ENCODE measurements at regions not wholly inside any gene's neighbourhood (a gene's known extent, or its start where the extent isn't known, plus 50 kb on each side); places are given as distances from the start of the nearest gene placed in this dataset.

DNA sequence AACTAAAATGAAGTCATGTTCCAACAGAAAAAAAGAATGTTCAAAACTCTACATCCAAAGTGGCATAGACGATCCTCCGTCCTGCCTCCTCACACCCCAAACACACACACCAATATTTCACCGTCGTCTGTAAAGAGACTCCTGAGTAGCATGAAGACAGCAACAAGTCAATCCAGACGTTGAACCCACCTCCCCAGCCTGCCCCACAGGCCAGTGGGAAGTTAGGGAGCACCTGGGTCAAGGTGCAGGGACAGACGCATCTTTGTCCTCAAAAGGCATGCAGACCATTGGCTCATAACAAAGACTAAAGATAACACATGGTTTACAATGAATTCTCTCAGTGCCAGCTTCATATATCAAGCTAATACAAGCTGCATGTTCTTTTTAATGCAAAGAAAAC, 396.5 kb downstream of the TCERG1L start:
- Histone ChIP-seq H3K9me3 (ENCODE audit: low read depth) (no peaks in the 10 kb centered on the region), H3K27me3 (no peaks in the 10 kb centered on the region), H3K36me3 (no peaks in the 10 kb centered on the region), H3K27ac (no peak overlapping the region), H3K4me3 (no peak overlapping the region), H3K4me1 (ENCODE audit: low read depth) (no peaks in the 10 kb centered on the region)
- no peak for DNase-seq (ENCODE audit: low read depth in 1 of 2, low spot score in 1 of 2)
- TF ChIP-seq CTCF (IDR thresholded peaks at IDR 0.05; ENCODE audit: low read depth, low read length): no peak

DNA sequence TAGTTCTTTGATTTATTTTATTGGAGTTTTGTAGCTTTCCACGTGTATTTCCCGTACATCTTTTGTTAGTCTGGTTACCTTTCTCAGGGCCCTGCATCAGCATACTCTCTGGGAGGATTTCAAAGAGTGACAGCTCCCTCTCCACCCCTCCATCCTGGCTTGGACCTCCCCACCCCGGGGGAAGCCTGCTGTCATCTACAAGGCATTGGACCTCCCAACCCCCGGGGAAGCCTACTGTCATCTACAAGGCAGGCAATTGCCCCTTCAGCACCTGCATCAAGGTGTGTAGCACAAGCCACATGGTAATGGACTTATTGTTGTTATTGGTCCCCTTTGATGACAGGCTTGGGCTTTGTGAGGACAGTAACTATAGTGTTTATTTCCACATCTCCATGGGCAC, 390.1 kb downstream of the TCERG1L start:
- Histone ChIP-seq H3K9me3 (ENCODE audit: low read depth) (no peaks in the 10 kb centered on the region), H3K27ac (no peak overlapping the region), H3K4me1 (ENCODE audit: low read depth) (no peaks in the 10 kb centered on the region), H3K4me3 (no peak overlapping the region), H3K36me3 (no peaks in the 10 kb centered on the region), H3K27me3 (no peaks in the 10 kb centered on the region)
- no peak for TF ChIP-seq CTCF (IDR thresholded peaks at IDR 0.05; ENCODE audit: low read depth, low read length)
- DNase-seq (ENCODE audit: low read depth in 1 of 2, low spot score in 1 of 2): no peak

DNA sequence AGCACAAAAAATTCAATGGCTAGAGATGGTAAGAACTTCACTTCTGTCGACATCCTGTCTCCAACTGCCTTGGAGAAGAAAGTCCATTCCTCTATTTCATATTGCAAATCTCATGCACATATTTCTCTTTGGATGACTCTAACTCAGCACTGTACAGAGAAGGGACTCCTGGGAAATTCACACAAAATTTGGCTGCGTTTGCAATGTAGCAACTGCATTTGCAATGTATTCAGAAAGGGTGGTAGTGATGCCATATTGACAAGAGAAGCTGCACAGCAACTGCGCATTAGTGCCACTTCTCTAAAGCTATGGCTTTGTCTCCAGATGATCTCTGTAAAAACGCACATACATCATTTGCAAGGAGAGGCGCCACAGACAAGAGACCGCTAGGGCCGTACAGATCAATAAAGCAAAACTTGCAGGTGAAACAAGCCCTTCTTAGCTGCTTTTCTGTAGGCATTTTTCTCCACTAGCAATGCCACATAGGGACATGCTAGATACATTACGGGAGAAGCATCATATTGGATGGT, 389.5 kb downstream of the TCERG1L start:
- Histone ChIP-seq H3K9me3 (ENCODE audit: low read depth) (no peaks in the 10 kb centered on the region), H3K27ac (no peak overlapping the region), H3K27me3 (no peaks in the 10 kb centered on the region), H3K4me1 (ENCODE audit: low read depth) (no peaks in the 10 kb centered on the region), H3K36me3 (no peaks in the 10 kb centered on the region), H3K4me3 (no peak overlapping the region)
- no peak for TF ChIP-seq CTCF (IDR thresholded peaks at IDR 0.05; ENCODE audit: low read depth, low read length)
- DNase-seq (ENCODE audit: low read depth in 1 of 2, low spot score in 1 of 2): no peak

- H3K27me3 ChIP-seq: no peaks in the 10 kb centered on the region
- H3K4me1 ChIP-seq (ENCODE audit: low read depth): no peaks in the 10 kb centered on the region
- no peak overlapping the region for H3K4me3 ChIP-seq
- no peaks in the 10 kb centered on the region for H3K9me3 ChIP-seq (ENCODE audit: low read depth)
- no peak for TF ChIP-seq CTCF (IDR thresholded peaks at IDR 0.05; ENCODE audit: low read depth, low read length)
- no peak for DNase-seq (ENCODE audit: low read depth in 1 of 2, low spot score in 1 of 2)
- H3K36me3 ChIP-seq: no peaks in the 10 kb centered on the region
- H3K27ac ChIP-seq: no peak overlapping the region
Measured at GRCh38 chr10:130923596-130923995, 387.9 kb downstream of the TCERG1L start.

DNA sequence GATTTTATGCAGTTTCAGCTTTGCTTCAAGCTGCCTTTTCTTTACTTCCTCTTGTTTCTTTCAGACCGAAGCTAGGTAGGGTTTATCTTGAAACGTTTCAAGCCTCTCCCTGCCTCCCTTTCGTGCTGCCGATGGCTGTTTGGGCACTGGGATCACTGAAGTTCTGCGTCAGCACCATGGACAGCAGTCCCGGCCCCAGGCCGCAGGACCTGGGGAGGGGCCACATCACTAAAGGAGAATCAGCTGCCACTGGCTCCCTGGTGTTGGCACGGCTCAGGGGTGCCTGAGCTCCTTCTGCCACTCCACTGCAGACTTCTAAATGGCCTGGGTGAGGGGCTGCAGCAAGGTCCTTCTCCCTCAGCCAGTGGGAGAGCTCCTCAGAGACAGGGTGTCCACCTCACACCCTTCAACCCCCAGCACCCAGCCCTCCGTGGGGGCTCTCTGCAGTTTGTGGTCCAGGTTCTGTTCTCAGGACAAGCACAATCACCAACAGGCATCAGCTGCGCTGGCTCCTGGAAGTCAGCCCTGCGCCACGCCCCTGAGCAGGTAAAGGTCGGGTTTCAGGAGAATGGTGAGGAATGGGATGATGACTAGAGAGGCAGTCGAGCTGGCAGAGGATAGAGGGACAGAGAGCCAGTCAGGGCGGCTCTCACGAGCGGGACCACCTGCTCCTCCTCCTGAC, 387.2 kb downstream of the TCERG1L start:
- Histone ChIP-seq H3K36me3 (no peaks in the 10 kb centered on the region), H3K4me1 (ENCODE audit: low read depth) (no peaks in the 10 kb centered on the region), H3K4me3 (no peak overlapping the region), H3K27me3 (no peaks in the 10 kb centered on the region), H3K27ac (no peak overlapping the region), H3K9me3 (ENCODE audit: low read depth) (no peaks in the 10 kb centered on the region)
- DNase-seq (ENCODE audit: low read depth in 1 of 2, low spot score in 1 of 2): peak in 1 of 2 donors; percentile 81
- TF ChIP-seq CTCF (IDR thresholded peaks at IDR 0.05; ENCODE audit: low read depth, low read length): no peak
